GM12891 (cell line): ENCODE measurements at regions not wholly inside any gene's neighbourhood (a gene's known extent, or its start where the extent isn't known, plus 50 kb on each side); places are given as distances from the start of the nearest gene placed in this dataset.

ENCODE experiments used
- POLR2A ChIP-seq: IDR thresholded peaks from 2 replicates; pipeline ENCODE4 v1.6.1; 2011; ENCODE audit warnings: low read depth, low read length, control low read depth
- SPI1 ChIP-seq: IDR thresholded peaks from 2 replicates; pipeline ENCODE4 v1.6.1; 2011; ENCODE audit warnings: low read depth, low read length, control low read depth
- TAF1 ChIP-seq: IDR thresholded peaks from 2 replicates; pipeline ENCODE4 v1.6.1; 2011; ENCODE audit warnings: low read depth, low read length, control low read depth

DNA sequence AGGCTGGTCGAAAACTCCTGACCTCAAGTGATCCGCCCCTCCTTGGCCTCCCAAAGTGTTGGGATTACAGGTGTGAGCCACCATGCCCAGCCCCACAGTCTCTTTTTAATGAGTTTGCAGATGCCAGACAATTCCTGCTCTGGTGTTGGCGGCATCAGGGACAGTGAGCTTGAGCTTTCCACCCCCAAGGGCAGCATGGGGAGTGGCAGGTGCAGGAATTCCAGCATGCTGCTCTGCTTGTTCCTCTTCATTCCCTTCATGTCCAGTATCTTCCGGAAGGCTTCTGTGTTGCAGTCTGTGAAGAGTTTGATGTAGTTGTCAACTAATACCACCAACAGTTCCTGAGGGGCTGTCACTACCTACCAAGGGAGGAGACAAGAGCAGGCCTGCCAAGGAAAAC, 137.3 kb downstream of the SS18 start:
- no peak for TF ChIP-seq POLR2A
- no peak for TF ChIP-seq TAF1
- TF ChIP-seq SPI1 = no peak
